ENCODE measurements at regions not wholly inside any gene's neighbourhood (a gene's known extent, or its start where the extent isn't known, plus 50 kb on each side); places are given as distances from the start of the nearest gene placed in this dataset.
A peak's percentile ranks its signal among the peaks of the same experiment; 100 is the strongest.
"Not testable (repeated sequence)": the region's sequence is repeated elsewhere in the genome, so short reads cannot be mapped to it uniquely, and the experiment has no call there.

- no peaks in the 10 kb centered on the region for H3K27me3 Mint-ChIP-seq
- no peaks in the 10 kb centered on the region for H3K36me3 Mint-ChIP-seq
- no peaks in the 10 kb centered on the region for H3K4me1 Mint-ChIP-seq
- no peak for DNase-seq
- H3K27ac Mint-ChIP-seq, result no peak overlapping the region
- H3K4me3 Mint-ChIP-seq, result no peak overlapping the region
- CTCF ChIA-PET, result no interaction called here
- peaks cover 23% of the 10 kb centered on the region for H3K9me3 Mint-ChIP-seq
Measured at GRCh38 chrX:538311-538710, 92.3 kb upstream of the SHOX start.

- DNase-seq, H3K27ac Mint-ChIP-seq, H3K36me3 Mint-ChIP-seq, H3K4me1 Mint-ChIP-seq, H3K4me3 Mint-ChIP-seq, H3K27me3 Mint-ChIP-seq, CTCF ChIA-PET: not testable (repeated sequence)
- H3K9me3 Mint-ChIP-seq, result peaks cover 27% of the 10 kb centered on the region
Measured at GRCh38 chrX:541006-541405, 89.6 kb upstream of the SHOX start.

- Mint-ChIP-seq H3K36me3 (no peaks in the 10 kb centered on the region), H3K27ac (no peak overlapping the region), H3K4me1 (no peaks in the 10 kb centered on the region), H3K4me3 (no peak overlapping the region), H3K27me3 (no peaks in the 10 kb centered on the region), H3K9me3 (peaks cover 25% of the 10 kb centered on the region)
- DNase-seq, result no peak
- CTCF ChIA-PET, result no interaction called here
Measured at GRCh38 chrX:542179-542578, 88.4 kb upstream of the SHOX start.

- no peak overlapping the region for H3K4me3 Mint-ChIP-seq
- no peaks in the 10 kb centered on the region for H3K27me3 Mint-ChIP-seq
- H3K36me3 Mint-ChIP-seq, result no peaks in the 10 kb centered on the region
- H3K27ac Mint-ChIP-seq, result no peak overlapping the region
- CTCF ChIA-PET, result no interaction called here
- peaks cover 36% of the 10 kb centered on the region for H3K9me3 Mint-ChIP-seq
- no peaks in the 10 kb centered on the region for H3K4me1 Mint-ChIP-seq
- no peak for DNase-seq
Measured at GRCh38 chrX:545452-545885, 85.1 kb upstream of the SHOX start.

GRCh38 chrX:550514-550913 is 80.1 kb upstream of the SHOX start:
- Mint-ChIP-seq H3K36me3 (no peaks in the 10 kb centered on the region), H3K9me3 (peaks cover 43% of the 10 kb centered on the region), H3K27ac (no peak overlapping the region), H3K27me3 (no peaks in the 10 kb centered on the region), H3K4me1 (no peaks in the 10 kb centered on the region), H3K4me3 (no peak overlapping the region)
- CTCF ChIA-PET, result no interaction called here
- no peak for DNase-seq

- Mint-ChIP-seq H3K27ac (no peak overlapping the region), H3K4me1 (no peaks in the 10 kb centered on the region), H3K9me3 (peaks cover 50% of the 10 kb centered on the region), H3K36me3 (no peaks in the 10 kb centered on the region), H3K27me3 (no peaks in the 10 kb centered on the region), H3K4me3 (no peak overlapping the region)
- no peak for DNase-seq
- CTCF ChIA-PET, result no interaction called here
Measured at GRCh38 chrX:551306-551705, 79.3 kb upstream of the SHOX start.

GRCh38 chrX:552496-552895 is 78.1 kb upstream of the SHOX start:
- CTCF ChIA-PET, result no interaction called here
- H3K27ac Mint-ChIP-seq, result no peak overlapping the region
- H3K4me1 Mint-ChIP-seq, result no peaks in the 10 kb centered on the region
- no peaks in the 10 kb centered on the region for H3K27me3 Mint-ChIP-seq
- no peak overlapping the region for H3K4me3 Mint-ChIP-seq
- DNase-seq, result no peak
- peaks cover 48% of the 10 kb centered on the region for H3K9me3 Mint-ChIP-seq
- H3K36me3 Mint-ChIP-seq, result no peaks in the 10 kb centered on the region

- H3K4me3 Mint-ChIP-seq, result no peak overlapping the region
- no peak overlapping the region for H3K27ac Mint-ChIP-seq
- H3K4me1 Mint-ChIP-seq, result no peaks in the 10 kb centered on the region
- no peaks in the 10 kb centered on the region for H3K36me3 Mint-ChIP-seq
- H3K27me3 Mint-ChIP-seq, result no peaks in the 10 kb centered on the region
- DNase-seq, result no peak
- CTCF ChIA-PET, result no interaction called here
- H3K9me3 Mint-ChIP-seq, result peaks cover 41% of the 10 kb centered on the region
Measured at GRCh38 chrX:554271-554670, 76.3 kb upstream of the SHOX start.

- CTCF ChIA-PET, result no interaction called here
- H3K27me3 Mint-ChIP-seq, result no peaks in the 10 kb centered on the region
- H3K36me3 Mint-ChIP-seq, result no peaks in the 10 kb centered on the region
- H3K27ac Mint-ChIP-seq, result no peak overlapping the region
- H3K4me1 Mint-ChIP-seq, result no peaks in the 10 kb centered on the region
- H3K4me3 Mint-ChIP-seq, result no peak overlapping the region
- DNase-seq, result no peak
- peaks cover 24% of the 10 kb centered on the region for H3K9me3 Mint-ChIP-seq
Measured at GRCh38 chrX:555725-556666, 74.6 kb upstream of the SHOX start.

- H3K27me3 Mint-ChIP-seq, H3K27ac Mint-ChIP-seq, H3K36me3 Mint-ChIP-seq, H3K4me3 Mint-ChIP-seq, H3K4me1 Mint-ChIP-seq, DNase-seq, CTCF ChIA-PET: not testable (repeated sequence)
- H3K9me3 Mint-ChIP-seq, result peaks cover 25% of the 10 kb centered on the region
Measured at GRCh38 chrX:557601-558000, 73.0 kb upstream of the SHOX start.

GRCh38 chrX:559282-559681 is 71.3 kb upstream of the SHOX start:
- peaks cover 23% of the 10 kb centered on the region for H3K9me3 Mint-ChIP-seq
- H3K4me3 Mint-ChIP-seq, CTCF ChIA-PET, H3K36me3 Mint-ChIP-seq, H3K27me3 Mint-ChIP-seq, H3K27ac Mint-ChIP-seq, H3K4me1 Mint-ChIP-seq, DNase-seq: not testable (repeated sequence)

GRCh38 chrX:567891-568290 is 62.7 kb upstream of the SHOX start:
- H3K4me1 Mint-ChIP-seq, result no peaks in the 10 kb centered on the region
- no peaks in the 10 kb centered on the region for H3K27me3 Mint-ChIP-seq
- peaks cover 25% of the 10 kb centered on the region for H3K9me3 Mint-ChIP-seq
- DNase-seq, result no peak
- H3K4me3 Mint-ChIP-seq, result no peak overlapping the region
- H3K27ac Mint-ChIP-seq, result no peak overlapping the region
- CTCF ChIA-PET, result no interaction called here
- no peaks in the 10 kb centered on the region for H3K36me3 Mint-ChIP-seq

- Mint-ChIP-seq H3K9me3 (peaks cover 25% of the 10 kb centered on the region), H3K27ac (no peak overlapping the region), H3K27me3 (no peaks in the 10 kb centered on the region), H3K4me1 (no peaks in the 10 kb centered on the region), H3K4me3 (no peak overlapping the region), H3K36me3 (no peaks in the 10 kb centered on the region)
- no peak for DNase-seq
- CTCF ChIA-PET, result no interaction called here
Measured at GRCh38 chrX:568311-568710, 62.3 kb upstream of the SHOX start.

- H3K27ac Mint-ChIP-seq, result peak overlapping the region; percentile 10
- H3K4me3 Mint-ChIP-seq, result no peak overlapping the region
- CTCF ChIA-PET, result no interaction called here
- no peaks in the 10 kb centered on the region for H3K27me3 Mint-ChIP-seq
- no peaks in the 10 kb centered on the region for H3K36me3 Mint-ChIP-seq
- peaks cover 7% of the 10 kb centered on the region for H3K9me3 Mint-ChIP-seq
- H3K4me1 Mint-ChIP-seq, result no peaks in the 10 kb centered on the region
- DNase-seq, result no peak
Measured at GRCh38 chrX:572538-573124, 58.0 kb upstream of the SHOX start.

- Mint-ChIP-seq H3K4me1 (no peaks in the 10 kb centered on the region), H3K27me3 (no peaks in the 10 kb centered on the region), H3K36me3 (no peaks in the 10 kb centered on the region), H3K9me3 (peaks cover 8% of the 10 kb centered on the region), H3K27ac (no peak overlapping the region), H3K4me3 (no peak overlapping the region)
- CTCF ChIA-PET, result no interaction called here
- peak; percentile 49 for DNase-seq
Measured at GRCh38 chrX:574251-574650, 56.3 kb upstream of the SHOX start.
